ENCODE measurements at regions not wholly inside any gene's neighbourhood (a gene's known extent, or its start where the extent isn't known, plus 50 kb on each side); places are given as distances from the start of the nearest gene placed in this dataset.

- H3K27ac ChIP-seq (ENCODE audit: low read depth, low read length): no peak overlapping the region
- H3K79me2 ChIP-seq (ENCODE audit: insufficient read depth, low read length): no peaks in the 10 kb centered on the region
- no peaks in the 10 kb centered on the region for H3K9me3 ChIP-seq (ENCODE audit: control insufficient read depth in 1 of 2, insufficient read depth in 1 of 2, low read depth in 1 of 2, low read length in 2 of 2)
- no peak overlapping the region for H3K4me2 ChIP-seq (ENCODE audit: low read length)
- ChIA-PET CTCF (no interaction called here), POLR2A (no interaction called here), RAD21 (ENCODE audit: low non-redundant PET in 1 of 2, low total read pairs in 2 of 2, uncharacterized antibody in 2 of 2, unreplicated experiment in 2 of 2) (no interaction called here)
- no peaks in the 10 kb centered on the region for H3K9me2 ChIP-seq (ENCODE audit: insufficient read depth)
- DNase-seq (ENCODE audit: low read depth, low spot score) (no peak), ATAC-seq (no peak)
- BruUV-seq (replicated peaks): no TSS peak
- H3K36me3 ChIP-seq (ENCODE audit: control insufficient read depth in 1 of 2, insufficient read depth in 2 of 2, low read length in 2 of 2): no peaks in the 10 kb centered on the region
- H3K4me1 ChIP-seq (ENCODE audit: control insufficient read depth in 1 of 2, insufficient read depth in 2 of 2, low read length in 2 of 2): no peaks in the 10 kb centered on the region
- TF ChIP-seq, protein P1, sequence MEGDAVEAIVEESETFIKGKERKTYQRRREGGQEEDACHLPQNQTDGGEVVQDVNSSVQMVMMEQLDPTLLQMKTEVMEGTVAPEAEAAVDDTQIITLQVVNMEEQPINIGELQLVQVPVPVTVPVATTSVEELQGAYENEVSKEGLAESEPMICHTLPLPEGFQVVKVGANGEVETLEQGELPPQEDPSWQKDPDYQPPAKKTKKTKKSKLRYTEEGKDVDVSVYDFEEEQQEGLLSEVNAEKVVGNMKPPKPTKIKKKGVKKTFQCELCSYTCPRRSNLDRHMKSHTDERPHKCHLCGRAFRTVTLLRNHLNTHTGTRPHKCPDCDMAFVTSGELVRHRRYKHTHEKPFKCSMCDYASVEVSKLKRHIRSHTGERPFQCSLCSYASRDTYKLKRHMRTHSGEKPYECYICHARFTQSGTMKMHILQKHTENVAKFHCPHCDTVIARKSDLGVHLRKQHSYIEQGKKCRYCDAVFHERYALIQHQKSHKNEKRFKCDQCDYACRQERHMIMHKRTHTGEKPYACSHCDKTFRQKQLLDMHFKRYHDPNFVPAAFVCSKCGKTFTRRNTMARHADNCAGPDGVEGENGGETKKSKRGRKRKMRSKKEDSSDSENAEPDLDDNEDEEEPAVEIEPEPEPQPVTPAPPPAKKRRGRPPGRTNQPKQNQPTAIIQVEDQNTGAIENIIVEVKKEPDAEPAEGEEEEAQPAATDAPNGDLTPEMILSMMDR (IDR thresholded peaks at IDR 0.05 in 2 of 3, conservative IDR thresholded peaks at IDR 0.05 in 1 of 3; ENCODE audit: borderline replicate concordance in 1 of 3, insufficient read depth in 1 of 3, low read depth in 2 of 3, low read length in 2 of 3): no peak
- TF ChIP-seq ZNF274 (IDR thresholded peaks at IDR 0.05; ENCODE audit: low read depth, low read length) (no peak), CBX3 (IDR thresholded peaks at IDR 0.05; ENCODE audit: low read depth) (no peak), SRF (IDR thresholded peaks at IDR 0.05; ENCODE audit: low read depth) (no peak), EGR1 (IDR thresholded peaks at IDR 0.05; ENCODE audit: low read depth) (no peak), SIN3A (IDR thresholded peaks at IDR 0.05; ENCODE audit: low read depth) (no peak), POLR2AphosphoS5 (IDR thresholded peaks at IDR 0.05; ENCODE audit: low read depth, low read length) (no peak)
- TF ChIP-seq, protein P2, sequence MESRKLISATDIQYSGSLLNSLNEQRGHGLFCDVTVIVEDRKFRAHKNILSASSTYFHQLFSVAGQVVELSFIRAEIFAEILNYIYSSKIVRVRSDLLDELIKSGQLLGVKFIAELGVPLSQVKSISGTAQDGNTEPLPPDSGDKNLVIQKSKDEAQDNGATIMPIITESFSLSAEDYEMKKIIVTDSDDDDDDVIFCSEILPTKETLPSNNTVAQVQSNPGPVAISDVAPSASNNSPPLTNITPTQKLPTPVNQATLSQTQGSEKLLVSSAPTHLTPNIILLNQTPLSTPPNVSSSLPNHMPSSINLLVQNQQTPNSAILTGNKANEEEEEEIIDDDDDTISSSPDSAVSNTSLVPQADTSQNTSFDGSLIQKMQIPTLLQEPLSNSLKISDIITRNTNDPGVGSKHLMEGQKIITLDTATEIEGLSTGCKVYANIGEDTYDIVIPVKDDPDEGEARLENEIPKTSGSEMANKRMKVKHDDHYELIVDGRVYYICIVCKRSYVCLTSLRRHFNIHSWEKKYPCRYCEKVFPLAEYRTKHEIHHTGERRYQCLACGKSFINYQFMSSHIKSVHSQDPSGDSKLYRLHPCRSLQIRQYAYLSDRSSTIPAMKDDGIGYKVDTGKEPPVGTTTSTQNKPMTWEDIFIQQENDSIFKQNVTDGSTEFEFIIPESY (IDR thresholded peaks at IDR 0.05; ENCODE audit: extremely low read depth, insufficient replicate concordance, low read length): no peak
- no peak overlapping the region for H3K4me3 ChIP-seq (replicated peaks in 1 of 2; ENCODE audit: low read depth in 1 of 2, low read length in 2 of 2)
- intact Hi-C loops (cut with micrococcal nuclease): no loop called here
- no peak overlapping the region for H2AFZ ChIP-seq (ENCODE audit: low read depth, low read length, poor library complexity, severe bottlenecking)
- H3K9ac ChIP-seq (ENCODE audit: low read length): no peak overlapping the region
- H3K27me3 ChIP-seq (ENCODE audit: insufficient read depth, low read length): peaks cover 4% of the 10 kb centered on the region; the same call in 1 of the 2 replicates
- H4K20me1 ChIP-seq (ENCODE audit: insufficient read depth): no peaks in the 10 kb centered on the region
Measured at GRCh38 chr1:30024411-30025195, 698.8 kb downstream of the MATN1 start.

Measured in HCT116 (cell line).